K562 (cell line): ENCODE measurements at regions not wholly inside any gene's neighbourhood (a gene's known extent, or its start where the extent isn't known, plus 50 kb on each side); places are given as distances from the start of the nearest gene placed in this dataset.
"Not testable (repeated sequence)": the region's sequence is repeated elsewhere in the genome, so short reads cannot be mapped to it uniquely, and the experiment has no call there.

Source experiments
- ATAC-seq: fragments of 200-7000 bp; cut with Tn5 transposase; 3 replicates; pipeline ENCODE4 v1.9.1; 2020; ENCODE audit warnings: moderate library complexity
- BruUV-seq: library from RNA; stranded (reverse); fragments of 400-500 nt; replicated peaks from 2 replicates; lab custom pipeline; 2021; lab: Mats Ljungman, UMichigan
- CTCF ChIA-PET: fragments of 300-600 bp; formaldehyde crosslinking; extraction: SDS; loops from one replicate; lab custom pipeline; 2021; ENCODE audit warnings: low intra/inter-chr PET ratio; lab: Yijun Ruan, JAX
- POLR2A ChIA-PET: fragments of 300-600, 350-650 bp; sonication (Branson Sonifier 250); formaldehyde crosslinking; extraction: SDS; loops from one replicate; lab custom pipeline; 2021; ENCODE audit warnings: antibody characterized with exemption, inconsistent platforms; lab: Yijun Ruan, JAX
- DNase-seq, 4 experiments: peaks; one replicate each; pipeline versions ENCODE4 v3.0.0 to v3.0.0-alpha.2; 2011 to 2018; ENCODE audit warnings: low spot score in 3 of 4, mixed read lengths in 3 of 4; ENCODE audit errors: extremely low read depth in 1 of 4
- FAIRE-seq: peaks from 2 replicates; lab custom pipeline; 2011; peaks lifted over from hg19 to GRCh38; lab: Jason Lieb, UNC
- H2AFZ ChIP-seq: 2 replicates; pipeline ENCODE4 v1.6.0; 2011; ENCODE audit warnings: low read depth, low read length, control low read depth, inconsistent platforms
- H3K27ac ChIP-seq: fragments of 200-600 bp; 3 replicates; pipeline ENCODE4 v1.8.0; 2011; ENCODE audit warnings: low read depth, mild to moderate bottlenecking, control low read depth, inconsistent platforms, low read length, moderate library complexity, mixed read lengths; ENCODE audit errors: extremely low read depth
- H3K27me3 ChIP-seq, 2 experiments: fragments of 300-600 bp in 1 of 2; 2 replicates in 1 of 2; 3 replicates in 1 of 2; pipeline versions ENCODE4 v1.6.0 to v1.8.0; 2011; ENCODE audit warnings: inconsistent platforms in 2 of 2, low read length in 2 of 2, mild to moderate bottlenecking in 1 of 2, mixed read lengths in 1 of 2, moderate library complexity in 1 of 2; ENCODE audit not compliant: control insufficient read depth in 2 of 2, insufficient read depth in 2 of 2
- H3K36me3 ChIP-seq: fragments of 300-600 bp; 3 replicates; pipeline ENCODE4 v1.8.0; 2011; ENCODE audit warnings: mild to moderate bottlenecking, low read length, inconsistent platforms; ENCODE audit not compliant: control insufficient read depth, insufficient read depth
- H3K4me1 ChIP-seq, 2 experiments: fragments of 200-600 bp in 1 of 2; replicated peaks in 1 of 2; 2 replicates in 1 of 2; 3 replicates in 1 of 2; pipeline versions ENCODE4 v1.5.1 to v1.8.0; 2011; ENCODE audit warnings: inconsistent platforms in 2 of 2, low read length in 2 of 2, mild to moderate bottlenecking in 1 of 2, mixed read lengths in 1 of 2, moderate library complexity in 1 of 2; ENCODE audit not compliant: control insufficient read depth in 2 of 2, insufficient read depth in 2 of 2
- H3K4me2 ChIP-seq: 2 replicates; pipeline ENCODE4 v1.6.1; 2011; ENCODE audit warnings: low read length, control low read depth, inconsistent platforms, mixed read lengths; ENCODE audit not compliant: insufficient read depth
- H3K4me3 ChIP-seq: fragments of 200-600 bp; sonication (generic), shearing (Covaris generic); 2 replicates; pipeline ENCODE4 v1.5.1; 2016; ENCODE audit warnings: control low read depth, inconsistent platforms
- H3K79me2 ChIP-seq: fragments of 200-600 bp; 3 replicates; pipeline ENCODE4 v1.8.0; 2011; ENCODE audit warnings: low read length, inconsistent platforms; ENCODE audit not compliant: control insufficient read depth, insufficient read depth
- H3K9ac ChIP-seq, 2 experiments: 2 replicates each; pipeline versions ENCODE4 v1.6.0 to v1.6.1; 2011; ENCODE audit warnings: low read depth in 2 of 2, low read length in 2 of 2, control low read depth in 1 of 2, inconsistent platforms in 1 of 2, mild to moderate bottlenecking in 1 of 2, mixed read lengths in 1 of 2; ENCODE audit not compliant: insufficient read depth in 1 of 2
- H3K9me1 ChIP-seq: one replicate; pipeline ENCODE4 v1.6.0; 2011; ENCODE audit warnings: inconsistent platforms, mild to moderate bottlenecking, low read length, moderate library complexity; ENCODE audit not compliant: control insufficient read depth, insufficient read depth
- H3K9me3 ChIP-seq: replicated peaks from 2 replicates; pipeline ENCODE4 v1.5.1; 2011; ENCODE audit warnings: low read depth, low read length, inconsistent platforms; ENCODE audit not compliant: control insufficient read depth, insufficient read depth
- H4K20me1 ChIP-seq: replicated peaks from 2 replicates; pipeline ENCODE4 v1.6.1; 2011; ENCODE audit warnings: low read length, inconsistent platforms, mixed read lengths; ENCODE audit not compliant: control insufficient read depth, insufficient read depth
- CBFA2T3 ChIP-seq: fragments of 450-650 bp; IDR thresholded peaks from 2 replicates; pipeline ENCODE4 v1.6.1; 2017
- IRF1 ChIP-seq: sonication (generic); formaldehyde crosslinking; IDR thresholded peaks from 2 replicates; pipeline ENCODE4 v1.8.0; 2022; ENCODE audit warnings: missing genetic modification reagents, mild to moderate bottlenecking, borderline replicate concordance
- JUND ChIP-seq, 2 experiments: IDR thresholded peaks; 2 replicates in 1 of 2; 3 replicates in 1 of 2; pipeline ENCODE4 v1.6.1; 2011; ENCODE audit warnings: borderline replicate concordance in 2 of 2, low read depth in 2 of 2, low read length in 2 of 2, improper control_type of control experiment in 1 of 2, missing biosample characterization in 1 of 2, missing genetic modification characterization in 1 of 2, missing genetic modification reagents in 1 of 2
- NBN ChIP-seq: fragments of 450-650 bp; IDR thresholded peaks from 2 replicates; pipeline ENCODE4 v1.6.1; 2016; ENCODE audit warnings: low read depth, mild to moderate bottlenecking
- PHTF2 ChIP-seq: fragments of 250-450 bp; sonication (Bioruptor Pico); IDR thresholded peaks from 2 replicates; pipeline ENCODE4 v1.5.0; 2021; ENCODE audit warnings: mild to moderate bottlenecking
- TGIF2 ChIP-seq: sonication (generic); formaldehyde crosslinking; IDR thresholded peaks from 2 replicates; pipeline ENCODE4 v1.8.1; 2022; ENCODE audit warnings: mild to moderate bottlenecking, missing genetic modification reagents, moderate library complexity
- ZNF140 ChIP-seq: fragments of 250-450 bp; sonication (Bioruptor Pico); IDR thresholded peaks from 2 replicates; pipeline ENCODE4 v1.8.0; 2021; ENCODE audit warnings: moderate library complexity, mild to moderate bottlenecking, inconsistent platforms
- ZNF444 ChIP-seq: fragments of 250-450 bp; sonication (Bioruptor Pico); IDR thresholded peaks from 2 replicates; pipeline ENCODE4 v1.4.0; 2020; ENCODE audit warnings: mild to moderate bottlenecking, moderate library complexity
- WGBS: fragments of 100-300 bp; shearing (Covaris generic); methylation state at CpG from one replicate; pipeline ENCODE4 v1.1.6; 2016; ENCODE audit warnings: low coverage, mixed read lengths; ENCODE audit not compliant: insufficient coverage; ENCODE audit errors: missing lambda C conversion rate; 5-methylcytosine and 5-hydroxymethylcytosine counted together
- in situ Hi-C: fragments of 300-500 bp; cut with MboI; formaldehyde crosslinking; loops from 4 replicates; pipeline ENCODE4 v1.15.0; 2018; ENCODE audit warnings: inconsistent platforms, mixed read lengths
- intact Hi-C: fragments of 100-400 bp; cut with micrococcal nuclease; formaldehyde crosslinking; loops from 2 replicates; pipeline ENCODE4 v1.14.2; 2022

GRCh38 chr4:28075401-28075956 lies 1214.8 kb downstream of the STIM2 start:
- ATAC-seq (no peak), FAIRE-seq (no peak), DNase-seq (no peak)
- no peak overlapping the region for H2AFZ ChIP-seq
- no peaks in the 10 kb centered on the region for H3K27me3 ChIP-seq
- H4K20me1 ChIP-seq, result no peaks in the 10 kb centered on the region
- in situ Hi-C loops, result no loop called here
- no peak overlapping the region for H3K9ac ChIP-seq
- intact Hi-C loops, result no loop called here
- no peaks in the 10 kb centered on the region for H3K4me1 ChIP-seq
- BruUV-seq, result no TSS peak
- no peaks in the 10 kb centered on the region for H3K9me1 ChIP-seq
- H3K9me3 ChIP-seq, result no peaks in the 10 kb centered on the region
- POLR2A ChIA-PET, result no interaction called here
- CTCF ChIA-PET, result no interaction called here
- H3K79me2 ChIP-seq, result no peaks in the 10 kb centered on the region
- no peaks in the 10 kb centered on the region for H3K36me3 ChIP-seq
- TF ChIP-seq TGIF2 (CRISPR knock-in tag), result no peak
- no peak for TF ChIP-seq ZNF140 (CRISPR knock-in tag)
- no peak for TF ChIP-seq IRF1
- TF ChIP-seq NBN, result no peak
- TF ChIP-seq PHTF2 (CRISPR knock-in tag), result no peak
- no peak for TF ChIP-seq ZNF444
- no peak for TF ChIP-seq JUND (IDR thresholded peaks at IDR 0.05; ENCODE audit: borderline replicate concordance, low read depth, low read length)
- no peak for TF ChIP-seq JUND (tag; IDR thresholded peaks at IDR 0.05; ENCODE audit: borderline replicate concordance, low read depth, low read length)
- TF ChIP-seq CBFA2T3, result no peak
- no peak overlapping the region for H3K27ac ChIP-seq
- no peak overlapping the region for H3K4me2 ChIP-seq
- H3K4me3 ChIP-seq, result no peak overlapping the region

GRCh38 chr4:28077203-28077602 lies 1216.6 kb downstream of the STIM2 start:
- BruUV-seq, H3K4me3 ChIP-seq, H3K79me2 ChIP-seq, H3K9me3 ChIP-seq, H3K4me1 ChIP-seq, in situ Hi-C loops, CTCF ChIA-PET, POLR2A ChIA-PET, H2AFZ ChIP-seq, H4K20me1 ChIP-seq, H3K4me2 ChIP-seq, H3K9me1 ChIP-seq, ATAC-seq, H3K27ac ChIP-seq, FAIRE-seq, H3K9ac ChIP-seq, H3K36me3 ChIP-seq, H3K27me3 ChIP-seq, DNase-seq, intact Hi-C loops: not testable (repeated sequence)
- WGBS, result 1% methylated on average over 9 of the region's 9 CpGs
